Fibroblast of lung (primary cell): ENCODE measurements at regions not wholly inside any gene's neighbourhood (a gene's known extent, or its start where the extent isn't known, plus 50 kb on each side); places are given as distances from the start of the nearest gene placed in this dataset.

Experiments
- CTCF ChIP-seq, 2 donors: IDR thresholded peaks in 1 of 2; conservative IDR thresholded peaks in 1 of 2; 1 replicate in 1 of 2; 2 replicates in 1 of 2; pipeline ENCODE4 v1.5.1; 2011 to 2012; ENCODE audit warnings: low read length in 2 of 2, control low read depth in 1 of 2, inconsistent platforms in 1 of 2, low read depth in 1 of 2, mild to moderate bottlenecking in 1 of 2
- EZH2 ChIP-seq: IDR thresholded peaks from 2 replicates; pipeline ENCODE4 v1.5.1; 2012; ENCODE audit warnings: low read length, control low read depth, mild to moderate bottlenecking; ENCODE audit errors: missing control alignments

DNA sequence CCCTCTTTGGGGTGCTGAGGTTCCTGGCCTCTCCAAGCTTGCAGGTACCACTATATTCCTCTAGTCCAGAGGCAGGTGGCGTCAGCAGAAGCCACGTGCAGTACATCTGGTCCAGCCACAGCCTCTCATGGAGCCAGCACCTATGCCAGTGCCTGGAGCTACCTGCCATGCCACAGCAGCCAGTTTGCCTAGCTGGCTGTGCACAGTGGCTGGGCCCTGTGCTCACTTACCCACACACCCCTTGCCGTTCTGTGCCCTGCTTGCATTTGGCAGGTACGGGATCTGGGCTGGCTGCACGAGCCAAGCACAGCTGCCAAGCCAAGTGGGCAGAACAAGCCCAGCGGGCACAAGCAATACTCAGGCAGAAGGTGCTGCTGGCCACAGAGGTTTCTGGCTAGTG, 601.1 kb downstream of the EPHA5 start:
- no peak for TF ChIP-seq CTCF (conservative IDR thresholded peaks at IDR 0.05 in 1 of 2, IDR thresholded peaks at IDR 0.05 in 1 of 2; ENCODE audit: low read depth in 1 of 2, low read length in 2 of 2)
- no peak for TF ChIP-seq EZH2
